Mesenchymal stem cell (in vitro differentiated cells and primary cell): ENCODE measurements at regions not wholly inside any gene's neighbourhood (a gene's known extent, or its start where the extent isn't known, plus 50 kb on each side); places are given as distances from the start of the nearest gene placed in this dataset.

ENCODE experiments used
- DNase-seq: peaks from one replicate; pipeline ENCODE4 v3.0.0-alpha.2; 2013
- H2AFZ ChIP-seq: one replicate; pipeline ENCODE4 v1.6.1; 2013; ENCODE audit warnings: low read depth, mild to moderate bottlenecking, control low read depth, inconsistent platforms, low read length, moderate library complexity
- H2AK5ac ChIP-seq: 2 replicates; pipeline ENCODE4 v1.6.1; 2013; ENCODE audit warnings: low read length, moderate library complexity, mild to moderate bottlenecking, inconsistent platforms; ENCODE audit not compliant: severe bottlenecking
- H2BK120ac ChIP-seq: one replicate; pipeline ENCODE4 v1.6.1; 2013; ENCODE audit warnings: low read depth, mild to moderate bottlenecking, inconsistent platforms, low read length, moderate library complexity
- H2BK12ac ChIP-seq, 2 experiments: one replicate each; pipeline ENCODE4 v1.6.1; 2013; ENCODE audit warnings: inconsistent platforms in 2 of 2, low read length in 2 of 2, mild to moderate bottlenecking in 2 of 2, moderate library complexity in 2 of 2, control low read depth in 1 of 2
- H2BK15ac ChIP-seq: one replicate; pipeline ENCODE4 v1.6.1; 2013; ENCODE audit warnings: mild to moderate bottlenecking, low read depth, inconsistent platforms; ENCODE audit not compliant: poor library complexity, severe bottlenecking
- H2BK5ac ChIP-seq: 2 replicates; pipeline ENCODE4 v1.6.1; 2013; ENCODE audit warnings: low read depth, mild to moderate bottlenecking, low read length, control low read depth, inconsistent platforms; ENCODE audit not compliant: poor library complexity, severe bottlenecking
- H3K14ac ChIP-seq, 2 experiments: one replicate each; pipeline ENCODE4 v1.6.1; 2013; ENCODE audit warnings: inconsistent platforms in 2 of 2, low read length in 2 of 2, control low read depth in 1 of 2, mild to moderate bottlenecking in 1 of 2, moderate library complexity in 1 of 2
- H3K18ac ChIP-seq, 2 experiments: one replicate each; pipeline ENCODE4 v1.6.1; 2013; ENCODE audit warnings: inconsistent platforms in 2 of 2, low read length in 2 of 2, control low read depth in 1 of 2, low read depth in 1 of 2, mild to moderate bottlenecking in 1 of 2
- H3K23ac ChIP-seq, 2 experiments: one replicate each; pipeline ENCODE4 v1.6.1; 2013; ENCODE audit warnings: inconsistent platforms in 2 of 2, low read length in 2 of 2, mild to moderate bottlenecking in 2 of 2, moderate library complexity in 2 of 2, control low read depth in 1 of 2
- H3K27ac ChIP-seq: 2 replicates; pipeline ENCODE4 v1.5.1; 2013; ENCODE audit warnings: mild to moderate bottlenecking, moderate library complexity, low read length, control low read depth, inconsistent platforms; ENCODE audit not compliant: poor library complexity, severe bottlenecking
- H3K27me3 ChIP-seq, 2 experiments: 2 replicates each; pipeline versions ENCODE4 v1.6.1 to v1.7.0; 2013; ENCODE audit warnings: low read length in 2 of 2, mild to moderate bottlenecking in 2 of 2, moderate library complexity in 2 of 2, control low read depth in 1 of 2, inconsistent platforms in 1 of 2; ENCODE audit not compliant: control insufficient read depth in 1 of 2, insufficient read depth in 1 of 2
- H3K36me3 ChIP-seq, 2 experiments: 2 replicates each; pipeline versions ENCODE4 v1.6.1 to v1.7.0; 2013; ENCODE audit warnings: low read length in 2 of 2, control low read depth in 1 of 2, inconsistent platforms in 1 of 2, low read depth in 1 of 2, mild to moderate bottlenecking in 1 of 2; ENCODE audit not compliant: insufficient read depth in 2 of 2, control insufficient read depth in 1 of 2
- H3K4ac ChIP-seq, 2 experiments: one replicate each; pipeline ENCODE4 v1.6.1; 2013; ENCODE audit warnings: inconsistent platforms in 2 of 2, low read length in 2 of 2, mild to moderate bottlenecking in 2 of 2, moderate library complexity in 2 of 2, control low read depth in 1 of 2, low read depth in 1 of 2
- H3K4me1 ChIP-seq: 2 replicates; pipeline ENCODE4 v1.6.1; 2013; ENCODE audit warnings: low read depth, low read length, control low read depth; ENCODE audit not compliant: control insufficient read depth, insufficient read depth
- H3K4me2 ChIP-seq: 2 replicates; pipeline ENCODE4 v1.6.1; 2013; ENCODE audit warnings: low read length, mild to moderate bottlenecking, inconsistent platforms; ENCODE audit not compliant: poor library complexity, severe bottlenecking
- H3K4me3 ChIP-seq, 2 experiments: 2 replicates each; pipeline versions ENCODE4 v1.5.1 to v1.7.0; 2013; ENCODE audit warnings: low read length in 2 of 2, mild to moderate bottlenecking in 2 of 2, control low read depth in 1 of 2, low read depth in 1 of 2; ENCODE audit not compliant: insufficient read depth in 1 of 2
- H3K79me1 ChIP-seq: replicated peaks from 2 replicates; pipeline ENCODE4 v1.6.1; 2013; ENCODE audit warnings: mild to moderate bottlenecking, control low read depth, low read length, inconsistent platforms; ENCODE audit not compliant: poor library complexity, severe bottlenecking
- H3K9ac ChIP-seq: 2 replicates; pipeline ENCODE4 v1.7.0; 2013; ENCODE audit warnings: mild to moderate bottlenecking, low read length, moderate library complexity
- H3K9me3 ChIP-seq: 2 replicates; pipeline ENCODE4 v1.7.0; 2013; ENCODE audit warnings: mild to moderate bottlenecking, low read length; ENCODE audit not compliant: control insufficient read depth
- H4K8ac ChIP-seq: one replicate; pipeline ENCODE4 v1.6.1; 2013; ENCODE audit warnings: inconsistent platforms, mild to moderate bottlenecking, low read length, moderate library complexity
- H4K91ac ChIP-seq: one replicate; pipeline ENCODE4 v1.6.1; 2013; ENCODE audit warnings: mild to moderate bottlenecking, low read length, inconsistent platforms
- WGBS: methylation state at CpG from one replicate; pipeline ENCODE4 v1.1.7; 2013; ENCODE audit warnings: mixed read lengths; 5-methylcytosine and 5-hydroxymethylcytosine counted together

- Histone ChIP-seq H3K9ac (no peak overlapping the region), H3K23ac (no peak overlapping the region), H2BK120ac (no peak overlapping the region), H3K4me3 (no peak overlapping the region), H3K36me3 (no peaks in the 10 kb centered on the region), H3K18ac (no peak overlapping the region), H3K79me1 (no peaks in the 10 kb centered on the region), H2AK5ac (no peak overlapping the region), H2BK15ac (no peak overlapping the region), H4K91ac (no peak overlapping the region), H3K9me3 (no peaks in the 10 kb centered on the region), H3K27ac (no peak overlapping the region), H2AFZ (no peak overlapping the region), H2BK12ac (no peak overlapping the region), H3K27me3 (peaks cover 0 to 12% of the 10 kb centered on the region in 2 experiments), H3K4me2 (no peak overlapping the region), H2BK5ac (no peak overlapping the region), H3K4ac (no peak overlapping the region), H3K14ac (no peak overlapping the region), H3K4me1 (no peaks in the 10 kb centered on the region), H4K8ac (no peak overlapping the region)
- no peak for DNase-seq
Measured at GRCh38 chr6:40249935-40250334, 315.7 kb upstream of the MOCS1 start.

GRCh38 chr6:40247516-40248115 lies 313.4 kb upstream of the MOCS1 start:
- H2AK5ac ChIP-seq = no peak overlapping the region
- no peaks in the 10 kb centered on the region for H3K4me1 ChIP-seq
- H3K18ac ChIP-seq = no peak overlapping the region
- DNase-seq = no peak
- no peak overlapping the region for H3K23ac ChIP-seq
- no peak overlapping the region for H2BK12ac ChIP-seq
- no peak overlapping the region for H4K91ac ChIP-seq
- peaks cover 0 to 9% of the 10 kb centered on the region in 2 experiments for H3K27me3 ChIP-seq
- no peak overlapping the region for H3K14ac ChIP-seq
- no peak overlapping the region for H2BK5ac ChIP-seq
- no peak overlapping the region for H2BK15ac ChIP-seq
- H2AFZ ChIP-seq = no peak overlapping the region
- H3K79me1 ChIP-seq = no peaks in the 10 kb centered on the region
- no peak overlapping the region for H3K27ac ChIP-seq
- no peaks in the 10 kb centered on the region for H3K9me3 ChIP-seq
- H3K4me3 ChIP-seq = no peak overlapping the region
- WGBS = 100% methylated on average over 1 of the region's 3 CpGs
- no peak overlapping the region for H3K4me2 ChIP-seq
- H3K4ac ChIP-seq = no peak overlapping the region
- no peak overlapping the region for H2BK120ac ChIP-seq
- no peaks in the 10 kb centered on the region for H3K36me3 ChIP-seq
- H3K9ac ChIP-seq = no peak overlapping the region
- H4K8ac ChIP-seq = no peak overlapping the region

- no peak overlapping the region for H2BK15ac ChIP-seq
- no peak overlapping the region for H3K4me2 ChIP-seq
- no peak overlapping the region for H2BK120ac ChIP-seq
- no peak overlapping the region for H3K9ac ChIP-seq
- no peaks in the 10 kb centered on the region for H3K79me1 ChIP-seq
- H3K4ac ChIP-seq = no peak overlapping the region
- no peak overlapping the region for H3K27ac ChIP-seq
- H4K8ac ChIP-seq = no peak overlapping the region
- H2AK5ac ChIP-seq = no peak overlapping the region
- no peak overlapping the region for H4K91ac ChIP-seq
- H3K4me3 ChIP-seq = no peak overlapping the region
- 65% methylated on average over 1 of the region's 1 CpG for WGBS
- H3K9me3 ChIP-seq = no peaks in the 10 kb centered on the region
- no peaks in the 10 kb centered on the region for H3K4me1 ChIP-seq
- no peak overlapping the region for H3K18ac ChIP-seq
- H3K14ac ChIP-seq = no peak overlapping the region
- H2BK12ac ChIP-seq = no peak overlapping the region
- H3K23ac ChIP-seq = no peak overlapping the region
- no peak for DNase-seq
- H2AFZ ChIP-seq = no peak overlapping the region
- H2BK5ac ChIP-seq = no peak overlapping the region
- H3K36me3 ChIP-seq = no peaks in the 10 kb centered on the region
- no peaks in the 10 kb centered on the region for H3K27me3 ChIP-seq
Measured at GRCh38 chr6:40244699-40245098, 310.4 kb upstream of the MOCS1 start.

- Histone ChIP-seq H2AFZ (no peak overlapping the region), H3K4ac (no peak overlapping the region), H3K79me1 (no peaks in the 10 kb centered on the region), H3K27ac (no peak overlapping the region), H3K36me3 (no peaks in the 10 kb centered on the region), H3K23ac (no peak overlapping the region), H2BK15ac (no peak overlapping the region), H3K9ac (no peak overlapping the region), H3K18ac (no peak overlapping the region), H2AK5ac (no peak overlapping the region), H4K8ac (no peak overlapping the region), H3K4me1 (no peaks in the 10 kb centered on the region), H4K91ac (no peak overlapping the region), H3K27me3 (no peaks in the 10 kb centered on the region), H3K4me3 (no peak overlapping the region), H3K9me3 (no peaks in the 10 kb centered on the region), H2BK120ac (no peak overlapping the region), H2BK5ac (no peak overlapping the region), H3K4me2 (no peak overlapping the region), H2BK12ac (no peak overlapping the region), H3K14ac (no peak overlapping the region)
- 90% methylated on average over 2 of the region's 2 CpGs for WGBS
- no peak for DNase-seq
Measured at GRCh38 chr6:40232698-40233097, 298.4 kb upstream of the MOCS1 start.
